ENCODE measurements at regions not wholly inside any gene's neighbourhood (a gene's known extent, or its start where the extent isn't known, plus 50 kb on each side); places are given as distances from the start of the nearest gene placed in this dataset.
"Not testable (repeated sequence)": the region's sequence is repeated elsewhere in the genome, so short reads cannot be mapped to it uniquely, and the experiment has no call there.

- DNase-seq: no peak
Observed at GRCh38 chr2:239723486-239724193, 301.5 kb downstream of the NDUFA10 start.

GRCh38 chr2:239722760-239723470 is 302.2 kb downstream of the NDUFA10 start:
- DNase-seq: no peak

- no peak for DNase-seq
Observed at GRCh38 chr2:239721991-239722759, 303.0 kb downstream of the NDUFA10 start.

GRCh38 chr2:239721531-239721930 is 303.6 kb downstream of the NDUFA10 start:
- DNase-seq: no peak

- DNase-seq: no peak
Observed at GRCh38 chr2:239720361-239721360, 304.5 kb downstream of the NDUFA10 start.

GRCh38 chr2:239719791-239720360 is 305.3 kb downstream of the NDUFA10 start:
- DNase-seq: no peak

GRCh38 chr2:239718991-239719390 is 306.2 kb downstream of the NDUFA10 start:
- not testable (repeated sequence) for DNase-seq

- DNase-seq: no peak
Observed at GRCh38 chr2:239717706-239718105, 307.4 kb downstream of the NDUFA10 start.

- DNase-seq: no peak
Observed at GRCh38 chr2:239717319-239717675, 307.8 kb downstream of the NDUFA10 start.

GRCh38 chr2:239716536-239717318 is 308.4 kb downstream of the NDUFA10 start:
- no peak for DNase-seq

GRCh38 chr2:239716009-239716408 is 309.1 kb downstream of the NDUFA10 start:
- no peak for DNase-seq

GRCh38 chr2:239715606-239716005 is 309.5 kb downstream of the NDUFA10 start:
- DNase-seq: no peak

- DNase-seq: no peak
Observed at GRCh38 chr2:239715202-239715601, 309.9 kb downstream of the NDUFA10 start.

GRCh38 chr2:239714116-239714515 is 311.0 kb downstream of the NDUFA10 start:
- DNase-seq: no peak

GRCh38 chr2:239712755-239713154 is 311.9 kb upstream of the HDAC4 start:
- no peak for DNase-seq

- DNase-seq: no peak
Observed at GRCh38 chr2:239711911-239712570, 311.2 kb upstream of the HDAC4 start.

GRCh38 chr2:239710953-239711861 is 310.4 kb upstream of the HDAC4 start:
- DNase-seq: no peak

GRCh38 chr2:239706367-239706766 is 305.5 kb upstream of the HDAC4 start:
- DNase-seq: no peak

GRCh38 chr2:239704737-239705136 is 303.9 kb upstream of the HDAC4 start:
- DNase-seq: no peak

- no peak for DNase-seq
Observed at GRCh38 chr2:239703834-239704233, 303.0 kb upstream of the HDAC4 start.

Measured in OCI-M1 (cell line).